Heart left ventricle (tissue), 13 donors: ENCODE measurements at regions not wholly inside any gene's neighbourhood (a gene's known extent, or its start where the extent isn't known, plus 50 kb on each side); places are given as distances from the start of the nearest gene placed in this dataset.

Experiments used
- POLR2A ChIP-seq, 2 donors: fragments of 450-650 bp; IDR thresholded peaks; one replicate each; pipeline ENCODE4 v1.6.1; 2017; ENCODE audit warnings: antibody characterized with exemption in 2 of 2, mild to moderate bottlenecking in 2 of 2, moderate library complexity in 2 of 2
- TF ChIP-seq, protein P1 (sequence below), 12 donors: fragments of 200-600 bp; sonication (generic) in 4 of 12; IDR thresholded peaks; one replicate each; pipeline versions ENCODE4 v1.5.0 to v1.8.0; 2018 to 2022; ENCODE audit warnings: antibody characterized with exemption in 12 of 12, mild to moderate bottlenecking in 5 of 12
- donor health status: ischemic (EF 13 %, LVEDD 7.1; RV severe dilation, severe dysfunction).
- donor health status: DM: no; HTN: yes; CAD: no.
- donor health status: DM: no; HTN: no; CAD: no.
- donor health status: ischemic (EF 25% LVEDD 6.9; RV normal size, moderate dysfunction).
- donor health status: ischemic (EF 25% LVEDD 5.7; RV mildly dilated, moderate dysfunction).
- donor health status: ischemic (EF 35%, LVEDD 5.7; RV mildly dilated, moderate dysfunction).
- donor health status: nonischemic (EF 11% LVEDD 7.7; RV severe dilation, severe dysfunction).
- donor health status: DM: yes; HTN: yes; CAD: no.
- donor health status: PGD.
- donor health status: ischemic (EF 29% LVEDD 5.4; RV normal size, mild dysfunction).
- donor health status: nonischemic (EF 23%, LVEDD 6.1; RV moderate dilation, normal function).

- TF ChIP-seq, protein P1, sequence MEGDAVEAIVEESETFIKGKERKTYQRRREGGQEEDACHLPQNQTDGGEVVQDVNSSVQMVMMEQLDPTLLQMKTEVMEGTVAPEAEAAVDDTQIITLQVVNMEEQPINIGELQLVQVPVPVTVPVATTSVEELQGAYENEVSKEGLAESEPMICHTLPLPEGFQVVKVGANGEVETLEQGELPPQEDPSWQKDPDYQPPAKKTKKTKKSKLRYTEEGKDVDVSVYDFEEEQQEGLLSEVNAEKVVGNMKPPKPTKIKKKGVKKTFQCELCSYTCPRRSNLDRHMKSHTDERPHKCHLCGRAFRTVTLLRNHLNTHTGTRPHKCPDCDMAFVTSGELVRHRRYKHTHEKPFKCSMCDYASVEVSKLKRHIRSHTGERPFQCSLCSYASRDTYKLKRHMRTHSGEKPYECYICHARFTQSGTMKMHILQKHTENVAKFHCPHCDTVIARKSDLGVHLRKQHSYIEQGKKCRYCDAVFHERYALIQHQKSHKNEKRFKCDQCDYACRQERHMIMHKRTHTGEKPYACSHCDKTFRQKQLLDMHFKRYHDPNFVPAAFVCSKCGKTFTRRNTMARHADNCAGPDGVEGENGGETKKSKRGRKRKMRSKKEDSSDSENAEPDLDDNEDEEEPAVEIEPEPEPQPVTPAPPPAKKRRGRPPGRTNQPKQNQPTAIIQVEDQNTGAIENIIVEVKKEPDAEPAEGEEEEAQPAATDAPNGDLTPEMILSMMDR (IDR thresholded peaks at IDR 0.05) = no peak
- TF ChIP-seq POLR2A (IDR thresholded peaks at IDR 0.05) = no peak
Measured at GRCh38 chr12:98001430-98001829, 514.0 kb upstream of the TMPO start.
